ENCODE measurements at regions not wholly inside any gene's neighbourhood (a gene's known extent, or its start where the extent isn't known, plus 50 kb on each side); places are given as distances from the start of the nearest gene placed in this dataset.

DNA sequence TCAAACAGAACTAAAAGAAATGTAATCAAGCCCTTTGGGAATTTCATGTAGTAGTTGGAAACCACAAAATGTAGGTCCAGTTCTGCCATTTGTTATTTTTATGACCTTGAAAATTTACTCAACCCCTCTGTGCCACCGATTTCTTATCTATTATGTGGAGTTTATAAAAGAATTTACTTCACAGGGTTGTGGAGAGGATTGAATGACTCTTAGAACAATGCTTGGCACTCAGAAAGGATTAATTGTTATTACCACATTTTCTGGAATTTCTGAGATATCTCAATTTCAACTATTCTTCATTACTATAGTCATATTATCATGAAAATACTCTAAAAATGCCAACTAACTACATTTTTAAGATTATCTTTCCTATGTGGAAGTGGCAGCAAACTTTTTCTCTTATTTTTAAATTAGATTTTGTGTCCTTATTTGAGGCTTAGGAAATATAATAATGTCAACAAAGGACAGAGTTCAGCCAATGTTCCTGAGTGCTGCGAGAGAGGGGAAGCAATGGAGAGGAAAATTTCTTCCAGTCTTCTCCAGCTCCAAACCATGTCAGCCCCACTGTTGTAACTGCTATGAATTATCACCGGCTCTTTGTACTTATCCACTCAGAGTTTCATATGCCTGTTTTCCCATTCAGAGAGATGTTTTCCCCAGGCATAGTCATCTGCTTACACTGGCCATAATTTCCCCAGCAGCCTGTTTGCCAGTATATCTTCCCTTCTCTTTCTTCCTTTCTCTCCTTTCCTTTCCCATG lies 525.6 kb downstream of the SPATA31D1 start:
- Mint-ChIP-seq H3K4me3 (no peak overlapping the region), H3K36me3 (ENCODE audit: insufficient read depth in 1 of 3, low read depth in 3 of 3) (no peaks in the 10 kb centered on the region), H3K4me1 (no peaks in the 10 kb centered on the region), H3K27me3 (ENCODE audit: low read depth) (no peaks in the 10 kb centered on the region), H3K9me3 (no peaks in the 10 kb centered on the region; a peak in 2 of 5 replicates), H3K27ac (no peak overlapping the region)
- Histone ChIP-seq H2BK20ac (ENCODE audit: low read depth, low read length, poor library complexity, severe bottlenecking) (no peak overlapping the region), H3K27me3 (ENCODE audit: insufficient read depth, low read length) (no peaks in the 10 kb centered on the region), H3K4me2 (ENCODE audit: insufficient read depth, insufficient read length, low read length) (no peak overlapping the region), H3T11ph (ENCODE audit: low read length) (no peak overlapping the region), H3K56ac (ENCODE audit: insufficient read length, low read depth, low read length) (no peak overlapping the region), H3K14ac (ENCODE audit: insufficient read depth, low read length) (no peak overlapping the region), H3K79me2 (ENCODE audit: insufficient read depth, low read length) (no peaks in the 10 kb centered on the region), H3K4me1 (ENCODE audit: insufficient read depth, low read length) (no peaks in the 10 kb centered on the region), H2BK5ac (ENCODE audit: insufficient read length, low read length) (no peak overlapping the region), H3K9ac (ENCODE audit: extremely low read depth, insufficient read length, low read length) (no peak overlapping the region), H3K23ac (ENCODE audit: insufficient read length, low read depth, low read length) (no peak overlapping the region), H3K9me3 (ENCODE audit: control insufficient read depth, low read depth, low read length) (no peaks in the 10 kb centered on the region), H3K4ac (ENCODE audit: low read depth, low read length) (no peak overlapping the region), H2BK120ac (ENCODE audit: low read depth, low read length, poor library complexity, severe bottlenecking) (no peak overlapping the region), H3K23me2 (ENCODE audit: insufficient read length, low read depth, low read length, poor library complexity, severe bottlenecking) (no peaks in the 10 kb centered on the region), H3K27ac (ENCODE audit: insufficient read length, low read depth, low read length) (no peak overlapping the region), H3K18ac (ENCODE audit: insufficient read length, low read depth, low read length) (no peak overlapping the region), H4K20me1 (ENCODE audit: control insufficient read depth, insufficient read depth, insufficient read length) (no peaks in the 10 kb centered on the region), H4K91ac (ENCODE audit: insufficient read length, low read depth, low read length) (no peak overlapping the region), H2AFZ (ENCODE audit: low read length) (no peak overlapping the region), H2AK5ac (ENCODE audit: insufficient read length, low read length) (no peak overlapping the region), H2BK12ac (ENCODE audit: insufficient read length, low read depth, low read length) (no peak overlapping the region), H4K8ac (replicated peaks; ENCODE audit: insufficient read length, low read depth, low read length) (no peak overlapping the region), H3K79me1 (ENCODE audit: insufficient read depth, low read depth, low read length, poor library complexity, severe bottlenecking) (no peaks in the 10 kb centered on the region), H4K5ac (ENCODE audit: insufficient read length, low read depth, low read length) (no peak overlapping the region), H2BK15ac (ENCODE audit: low read depth, low read length) (no peak overlapping the region)
- WGBS (ENCODE audit: extremely low coverage, insufficient read length, low lambda C conversion rate): no CpG with 5 or more reads among the region's 3 CpGs
- TF ChIP-seq CTCF (conservative IDR thresholded peaks at IDR 0.05): no peak
- DNase-seq: no peak
